Sigmoid colon (tissue), 3 donors: ENCODE measurements at regions not wholly inside any gene's neighbourhood (a gene's known extent, or its start where the extent isn't known, plus 50 kb on each side); places are given as distances from the start of the nearest gene placed in this dataset.

Experiments used
- CTCF ChIP-seq, 4 experiments: fragments of 450-650 bp in 3 of 4; fragments of 200-600 bp in 1 of 4; IDR thresholded peaks; one replicate each; pipeline ENCODE4 v1.5.1; 2016 to 2019; ENCODE audit warnings: antibody characterized with exemption in 4 of 4, mild to moderate bottlenecking in 3 of 4, moderate library complexity in 2 of 4
- POLR2A ChIP-seq, 2 donors: fragments of 450-650 bp; IDR thresholded peaks; one replicate each; pipeline ENCODE4 v1.6.1; 2016; ENCODE audit warnings: antibody characterized with exemption in 2 of 2, mild to moderate bottlenecking in 2 of 2, moderate library complexity in 2 of 2

- no peak for TF ChIP-seq CTCF (IDR thresholded peaks at IDR 0.05)
- TF ChIP-seq POLR2A (IDR thresholded peaks at IDR 0.05): no peak
Observed at GRCh38 chr4:104942990-104943743, 203.5 kb upstream of the TET2 start.
